IMR-90 (cell line): ENCODE measurements at regions not wholly inside any gene's neighbourhood (a gene's known extent, or its start where the extent isn't known, plus 50 kb on each side); places are given as distances from the start of the nearest gene placed in this dataset.

Source experiments
- ATAC-seq: fragments of 200-7000 bp; cut with Tn5 transposase; 2 replicates; pipeline ENCODE4 v1.9.1; 2020; ENCODE audit warnings: low read depth, mild to moderate bottlenecking, moderate library complexity
- BruUV-seq: library from RNA; stranded (reverse); fragments of 400-500 nt; replicated peaks from 2 replicates; lab custom pipeline; 2021; lab: Mats Ljungman, UMichigan
- CTCF ChIA-PET: fragments of 300-600 bp; formaldehyde crosslinking; extraction: SDS; loops from one replicate; lab custom pipeline; 2021; ENCODE audit warnings: antibody characterized with exemption; lab: Yijun Ruan, JAX
- POLR2A ChIA-PET: fragments of 300-600 bp; sonication (Branson Sonifier 250); formaldehyde crosslinking; loops from one replicate; lab custom pipeline; 2022; ENCODE audit warnings: antibody characterized with exemption; ENCODE audit not compliant: unreplicated experiment; lab: Charles Lee
- DNase-seq: peaks from one replicate; pipeline ENCODE4 v3.0.0; 2013
- H2AFZ ChIP-seq: replicated peaks from 2 replicates; pipeline ENCODE3; 2013; ENCODE audit warnings: low read length, mild to moderate bottlenecking; ENCODE audit not compliant: poor library complexity
- H2AK5ac ChIP-seq: 2 replicates; pipeline ENCODE4 v1.6.1; 2013; ENCODE audit warnings: low read depth, low read length, inconsistent platforms
- H2AK9ac ChIP-seq: replicated peaks from 2 replicates; pipeline ENCODE3; 2013; ENCODE audit warnings: mild to moderate bottlenecking, low read depth, low read length, moderate library complexity; ENCODE audit not compliant: poor library complexity
- H2BK120ac ChIP-seq: 2 replicates; pipeline ENCODE4 v1.6.1; 2013; ENCODE audit warnings: low read depth, low read length, inconsistent platforms
- H2BK15ac ChIP-seq: 3 replicates; pipeline ENCODE4 v1.6.1; 2013; ENCODE audit warnings: low read depth, low read length, inconsistent platforms
- H2BK20ac ChIP-seq: 2 replicates; pipeline ENCODE4 v1.6.1; 2013; ENCODE audit warnings: low read depth, mild to moderate bottlenecking, inconsistent platforms, low read length, moderate library complexity
- H2BK5ac ChIP-seq: 2 replicates; pipeline ENCODE4 v1.6.1; 2013; ENCODE audit warnings: mild to moderate bottlenecking, low read depth, low read length, inconsistent platforms; ENCODE audit not compliant: poor library complexity, severe bottlenecking
- H3K14ac ChIP-seq: replicated peaks from 2 replicates; pipeline ENCODE4 v1.6.1; 2013; ENCODE audit warnings: low read depth, low read length, inconsistent platforms
- H3K18ac ChIP-seq: 2 replicates; pipeline ENCODE4 v1.6.1; 2013; ENCODE audit warnings: low read depth, low read length, control low read depth
- H3K23ac ChIP-seq: 2 replicates; pipeline ENCODE4 v1.6.1; 2013; ENCODE audit warnings: low read depth, low read length, inconsistent platforms
- H3K27ac ChIP-seq: 2 replicates; pipeline ENCODE4 v1.5.1; 2013; ENCODE audit warnings: mild to moderate bottlenecking, control low read depth, low read length; ENCODE audit not compliant: insufficient read depth
- H3K27me3 ChIP-seq: 2 replicates; pipeline ENCODE4 v1.6.1; 2013; ENCODE audit warnings: low read length; ENCODE audit not compliant: control insufficient read depth, insufficient read depth
- H3K36me3 ChIP-seq: 2 replicates; pipeline ENCODE4 v1.6.1; 2013; ENCODE audit warnings: low read length, mixed read lengths; ENCODE audit not compliant: control insufficient read depth, insufficient read depth
- H3K4ac ChIP-seq: 2 replicates; pipeline ENCODE4 v1.6.1; 2013; ENCODE audit warnings: low read depth, low read length, inconsistent platforms
- H3K4me1 ChIP-seq: 2 replicates; pipeline ENCODE4 v1.6.1; 2013; ENCODE audit warnings: low read length, mixed read lengths; ENCODE audit not compliant: control insufficient read depth, insufficient read depth
- H3K4me2 ChIP-seq: 2 replicates; pipeline ENCODE4 v1.6.1; 2013; ENCODE audit warnings: low read depth, mild to moderate bottlenecking, control low read depth, low read length, moderate library complexity
- H3K4me3 ChIP-seq: 2 replicates; pipeline ENCODE4 v1.5.1; 2013; ENCODE audit warnings: low read depth, mild to moderate bottlenecking, control low read depth, low read length, moderate library complexity; ENCODE audit not compliant: insufficient read depth
- H3K56ac ChIP-seq: 2 replicates; pipeline ENCODE4 v1.6.1; 2013; ENCODE audit warnings: low read length, inconsistent platforms; ENCODE audit not compliant: insufficient read depth; ENCODE audit errors: extremely low read depth
- H3K79me1 ChIP-seq, 2 experiments: 2 replicates each; pipeline ENCODE4 v1.6.1; 2013; ENCODE audit warnings: low read length in 2 of 2, inconsistent platforms in 1 of 2, low read depth in 1 of 2
- H3K9ac ChIP-seq: 2 replicates; pipeline ENCODE4 v1.6.1; 2013; ENCODE audit warnings: low read depth, low read length, control low read depth
- H3K9me1 ChIP-seq: 2 replicates; pipeline ENCODE4 v1.6.1; 2013; ENCODE audit warnings: low read length, inconsistent platforms; ENCODE audit not compliant: insufficient read depth
- H3K9me3 ChIP-seq: 2 replicates; pipeline ENCODE4 v1.6.1; 2013; ENCODE audit warnings: low read length; ENCODE audit not compliant: control insufficient read depth, insufficient read depth
- H4K20me1 ChIP-seq: 2 replicates; pipeline ENCODE4 v1.6.1; 2013; ENCODE audit warnings: low read length, inconsistent platforms; ENCODE audit not compliant: insufficient read depth
- H4K5ac ChIP-seq: 2 replicates; pipeline ENCODE4 v1.6.1; 2013; ENCODE audit warnings: mild to moderate bottlenecking, low read depth, low read length, control low read depth
- H4K8ac ChIP-seq, 2 experiments: 2 replicates each; pipeline ENCODE4 v1.6.1; 2013; ENCODE audit warnings: low read depth in 2 of 2, low read length in 2 of 2, control low read depth in 1 of 2, inconsistent platforms in 1 of 2
- H4K91ac ChIP-seq: 2 replicates; pipeline ENCODE4 v1.6.1; 2013; ENCODE audit warnings: low read depth, low read length, inconsistent platforms; ENCODE audit not compliant: insufficient read depth
- BHLHE40 ChIP-seq: fragments of 150-350 bp; IDR thresholded peaks from 2 replicates; pipeline ENCODE4 v1.6.1; 2016; ENCODE audit warnings: mild to moderate bottlenecking, low read depth, low read length
- CEBPB ChIP-seq: IDR thresholded peaks from 2 replicates; pipeline ENCODE4 v1.6.1; 2012; ENCODE audit warnings: low read depth, low read length, improper control_type of control experiment
- CHD1 ChIP-seq: IDR thresholded peaks from 2 replicates; pipeline ENCODE4 v1.6.1; 2012; ENCODE audit warnings: low read depth, low read length, improper control_type of control experiment
- CTCF ChIP-seq: conservative IDR thresholded peaks from 2 replicates; pipeline ENCODE4 v1.5.1; 2012; ENCODE audit warnings: mild to moderate bottlenecking, low read depth, low read length, improper control_type of control experiment
- FOS ChIP-seq: fragments of 150-350 bp; IDR thresholded peaks from 2 replicates; pipeline ENCODE4 v1.6.1; 2016; ENCODE audit warnings: low read depth, low read length
- MAFK ChIP-seq: IDR thresholded peaks from 2 replicates; pipeline ENCODE4 v1.6.1; 2012; ENCODE audit warnings: low read depth, low read length, improper control_type of control experiment
- MXI1 ChIP-seq: IDR thresholded peaks from 2 replicates; pipeline ENCODE4 v1.6.1; 2012; ENCODE audit warnings: low read depth, mild to moderate bottlenecking, low read length, moderate library complexity, borderline replicate concordance
- NFE2L2 ChIP-seq: fragments of 150-350 bp; IDR thresholded peaks from 2 replicates; pipeline ENCODE4 v1.6.1; 2016; ENCODE audit warnings: low read depth, mild to moderate bottlenecking, low read length
- POLR2A ChIP-seq: IDR thresholded peaks from 2 replicates; pipeline ENCODE4 v1.6.1; 2012; ENCODE audit warnings: mild to moderate bottlenecking, low read depth, low read length
- RAD21 ChIP-seq: IDR thresholded peaks from 2 replicates; pipeline ENCODE4 v1.6.1; 2012; ENCODE audit warnings: low read length, improper control_type of control experiment
- RCOR1 ChIP-seq: IDR thresholded peaks from 2 replicates; pipeline ENCODE4 v1.6.1; 2012; ENCODE audit warnings: mild to moderate bottlenecking, low read length, improper control_type of control experiment; ENCODE audit not compliant: insufficient replicate concordance
- RFX5 ChIP-seq: IDR thresholded peaks from 2 replicates; pipeline ENCODE4 v1.8.0; 2012; ENCODE audit warnings: low read depth, mild to moderate bottlenecking, low read length, moderate library complexity
- SMC3 ChIP-seq: fragments of 150-350 bp; IDR thresholded peaks from 2 replicates; pipeline ENCODE4 v1.6.1; 2016; ENCODE audit warnings: low read depth, mild to moderate bottlenecking, antibody characterized with exemption, low read length, moderate library complexity
- WGBS, 2 experiments: methylation state at CpG; one replicate each; pipeline versions ENCODE4 v1.1.5 to v1.1.7; 2013; ENCODE audit warnings: missing lambda C conversion rate in 2 of 2; ENCODE audit not compliant: insufficient read length in 1 of 2; ENCODE audit errors: extremely low coverage in 2 of 2; 5-methylcytosine and 5-hydroxymethylcytosine counted together
- dilution Hi-C: fragments of 300-500 bp; cut with HindIII; formaldehyde crosslinking; loops from one replicate; pipeline ENCODE4 v1.14.3; 2018; ENCODE audit warnings: low sequenced_read_pairs; ENCODE audit not compliant: unreplicated experiment
- in situ Hi-C: fragments of 300-500 bp; cut with MboI; formaldehyde crosslinking; loops from 3 replicates; pipeline ENCODE4 v1.14.3; 2019; ENCODE audit warnings: low sequenced_read_pairs, inconsistent platforms, mixed read lengths
- intact Hi-C: fragments of 100-400 bp; cut with micrococcal nuclease; formaldehyde crosslinking; loops from 2 replicates; pipeline ENCODE4 v1.10.0; 2022
- TF ChIP-seq, protein P1 (sequence below): fragments of 150-350 bp; IDR thresholded peaks from 2 replicates; pipeline ENCODE4 v1.6.1; 2017; ENCODE audit warnings: mild to moderate bottlenecking, antibody characterized with exemption, low read length, low read depth

DNA sequence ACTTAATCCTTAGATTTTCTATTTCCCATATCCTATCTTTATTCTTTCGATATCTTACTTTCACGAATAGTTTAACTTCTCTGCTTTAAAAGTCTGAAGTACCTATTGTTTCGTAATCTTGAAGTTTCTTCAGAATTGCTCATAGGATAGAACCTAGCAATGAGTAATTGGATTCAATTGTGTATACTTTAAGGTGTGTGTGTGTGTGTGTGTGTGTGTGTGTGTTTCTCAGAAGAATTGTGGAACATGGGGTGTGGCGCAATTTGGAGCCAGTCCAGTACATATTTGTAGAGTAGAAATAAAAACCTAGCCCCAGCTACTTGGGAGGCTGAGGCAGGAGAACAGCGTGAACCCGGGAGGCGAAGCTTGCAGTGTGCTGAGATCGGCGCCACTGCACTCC is 897.6 kb downstream of the BCL11A start:
- CTCF ChIA-PET: no interaction called here
- H3K27me3 ChIP-seq: no peaks in the 10 kb centered on the region
- no peak overlapping the region for H4K5ac ChIP-seq
- dilution Hi-C loops (no loop called here), in situ Hi-C loops (no loop called here), intact Hi-C loops (no loop called here)
- ATAC-seq (no peak), DNase-seq (no peak)
- 90 to 100% methylated on average over 2 to 6 of the region's 9 CpGs for WGBS, 2 experiments
- no peak overlapping the region for H2BK5ac ChIP-seq
- no peaks in the 10 kb centered on the region for H3K36me3 ChIP-seq
- no peak overlapping the region for H2BK15ac ChIP-seq
- H3K27ac ChIP-seq: no peak overlapping the region
- H3K4me2 ChIP-seq: no peak overlapping the region
- H4K91ac ChIP-seq: no peak overlapping the region
- no peak overlapping the region for H2AK5ac ChIP-seq
- no peak overlapping the region for H3K4ac ChIP-seq
- no peaks in the 10 kb centered on the region for H4K20me1 ChIP-seq
- H2AK9ac ChIP-seq: no peak overlapping the region
- H3K79me1 ChIP-seq: no peaks in the 10 kb centered on the region
- no peak overlapping the region for H2BK20ac ChIP-seq
- no peak overlapping the region for H4K8ac ChIP-seq
- peaks cover 6% of the 10 kb centered on the region for H3K9me3 ChIP-seq
- no peak overlapping the region for H3K56ac ChIP-seq
- H3K23ac ChIP-seq: no peak overlapping the region
- H2AFZ ChIP-seq: no peak overlapping the region
- H3K9me1 ChIP-seq: no peaks in the 10 kb centered on the region
- TF ChIP-seq RFX5 (no peak), NFE2L2 (no peak), RCOR1 (no peak), CTCF (no peak), MXI1 (no peak), MAFK (no peak), FOS (no peak), RAD21 (no peak), CHD1 (no peak), CEBPB (no peak), SMC3 (no peak), POLR2A (no peak), BHLHE40 (no peak)
- TF ChIP-seq, protein P1, sequence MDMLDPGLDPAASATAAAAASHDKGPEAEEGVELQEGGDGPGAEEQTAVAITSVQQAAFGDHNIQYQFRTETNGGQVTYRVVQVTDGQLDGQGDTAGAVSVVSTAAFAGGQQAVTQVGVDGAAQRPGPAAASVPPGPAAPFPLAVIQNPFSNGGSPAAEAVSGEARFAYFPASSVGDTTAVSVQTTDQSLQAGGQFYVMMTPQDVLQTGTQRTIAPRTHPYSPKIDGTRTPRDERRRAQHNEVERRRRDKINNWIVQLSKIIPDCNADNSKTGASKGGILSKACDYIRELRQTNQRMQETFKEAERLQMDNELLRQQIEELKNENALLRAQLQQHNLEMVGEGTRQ: no peak
- BruUV-seq: no TSS peak
- POLR2A ChIA-PET: no interaction called here
- no peak overlapping the region for H3K9ac ChIP-seq
- no peak overlapping the region for H2BK120ac ChIP-seq
- H3K4me3 ChIP-seq: no peak overlapping the region
- no peaks in the 10 kb centered on the region for H3K4me1 ChIP-seq
- no peak overlapping the region for H3K18ac ChIP-seq
- H3K14ac ChIP-seq: no peak overlapping the region
